Activated T-cell treated with anti-CD3 and anti-CD28 coated beads, Interleukin-2, amount 50 U/mL, for 48 hours (primary cell): ENCODE measurements at regions not wholly inside any gene's neighbourhood (a gene's known extent, or its start where the extent isn't known, plus 50 kb on each side); places are given as distances from the start of the nearest gene placed in this dataset.
"Not testable (repeated sequence)": the region's sequence is repeated elsewhere in the genome, so short reads cannot be mapped to it uniquely, and the experiment has no call there.

ENCODE experiments used
- DNase-seq, 2 experiments: peaks; one replicate each; pipeline ENCODE4 v3.0.0-alpha.2; 2020

DNA sequence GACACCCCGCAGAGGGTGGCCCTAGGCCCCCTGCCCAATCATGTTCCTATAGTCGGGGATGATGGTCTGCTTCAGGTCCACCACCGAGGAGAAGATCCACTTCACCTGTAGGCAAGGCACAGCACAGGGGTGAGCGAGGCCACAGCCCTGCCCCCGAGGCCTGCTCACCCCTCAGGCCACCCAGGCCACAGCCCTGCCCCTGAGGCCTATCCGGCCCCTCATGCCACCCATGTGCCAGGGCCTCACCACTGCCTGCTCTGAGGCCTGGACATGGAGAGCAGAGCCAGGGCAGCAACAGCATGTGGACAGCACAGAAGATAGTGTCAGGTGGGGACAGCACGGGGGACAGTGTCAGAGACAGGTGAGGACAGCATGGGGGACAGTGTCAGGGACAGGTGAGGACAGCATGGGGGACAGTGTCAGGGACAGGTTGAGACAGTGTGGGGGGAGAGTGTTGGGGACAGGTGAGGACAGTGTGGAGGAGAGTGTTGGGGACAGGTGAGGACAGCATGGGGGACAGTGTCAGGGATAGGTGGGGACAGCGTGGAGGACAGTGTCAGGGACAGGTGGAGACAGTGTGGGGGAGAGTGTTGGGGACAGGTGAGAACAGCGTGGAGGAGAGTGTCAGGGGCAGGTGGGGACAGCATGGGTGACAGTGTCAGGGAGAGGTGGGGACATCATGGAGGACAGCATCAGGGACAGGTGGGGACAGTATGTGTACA is 239.7 kb downstream of the TMEM121 start:
- no peak for DNase-seq

DNA sequence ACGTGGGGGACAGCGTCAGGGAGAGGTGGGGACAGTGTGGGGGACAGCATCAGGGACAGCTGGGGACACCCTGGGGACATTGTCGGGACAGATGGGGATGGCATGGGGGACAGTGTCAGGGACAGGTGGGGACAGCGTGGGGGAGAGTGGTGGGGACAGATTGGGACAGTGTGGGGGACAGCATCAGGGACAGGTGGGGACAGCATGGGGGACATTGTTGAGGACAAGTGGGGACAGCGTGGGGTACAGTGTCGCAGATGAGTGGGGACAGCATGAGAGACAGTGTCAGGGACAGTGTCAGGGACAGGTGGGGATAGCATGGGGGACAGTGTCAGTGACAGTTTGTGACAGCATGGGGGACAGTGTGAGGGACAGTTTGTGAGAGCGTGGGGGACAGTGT is 240.9 kb downstream of the TMEM121 start:
- DNase-seq = no peak

DNA sequence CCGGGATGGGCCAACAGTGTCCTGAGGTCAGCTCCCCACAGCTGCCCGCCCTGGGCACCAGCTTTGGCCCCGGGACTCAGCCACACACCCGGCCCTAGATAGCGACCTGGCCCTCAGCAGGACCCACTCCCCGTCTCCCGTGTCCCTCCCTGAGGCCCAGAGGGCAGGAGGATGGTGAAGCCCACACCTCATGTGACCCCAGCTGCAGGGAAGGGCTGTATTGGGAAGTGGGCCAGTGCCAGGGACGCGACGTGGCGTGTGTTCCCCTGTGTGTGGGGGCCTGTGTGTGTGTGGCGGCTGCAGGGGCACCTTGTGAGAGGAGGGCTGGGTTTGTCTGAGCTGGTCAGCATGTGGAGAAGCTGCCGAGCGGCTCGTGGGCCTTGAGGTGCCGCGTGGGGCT is 241.7 kb downstream of the TMEM121 start:
- DNase-seq = not testable (repeated sequence)

DNA sequence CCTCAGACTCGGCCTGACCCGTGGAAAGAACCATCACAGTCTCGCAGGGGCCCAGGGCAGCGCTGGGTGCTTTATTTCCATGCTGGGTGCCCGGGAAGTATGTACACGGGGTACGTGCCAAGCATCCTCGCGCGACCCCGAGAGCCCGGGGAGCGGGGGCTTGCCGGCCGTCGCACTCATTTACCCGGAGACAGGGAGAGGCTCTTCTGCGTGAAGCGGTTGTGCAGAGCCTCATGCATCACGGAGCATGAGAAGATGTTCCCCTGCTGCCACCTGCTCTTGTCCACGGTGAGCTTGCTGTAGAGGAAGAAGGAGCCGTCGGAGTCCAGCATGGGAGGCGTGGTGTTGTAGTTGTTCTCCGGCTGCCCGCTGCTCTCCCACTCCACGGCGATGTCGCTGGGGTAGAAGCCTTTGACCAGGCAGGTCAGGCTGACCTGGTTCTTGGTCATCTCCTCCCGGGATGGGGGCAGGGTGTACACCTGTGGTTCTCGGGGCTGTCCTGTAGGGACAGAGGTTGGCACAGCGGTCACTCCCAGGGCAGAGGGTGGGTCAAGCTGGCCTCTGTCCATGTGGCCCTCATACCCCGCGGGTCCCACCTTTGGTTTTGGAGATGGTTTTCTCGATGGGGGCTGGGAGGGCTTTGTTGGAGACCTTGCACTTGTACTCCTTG is 242.8 kb downstream of the TMEM121 start:
- not testable (repeated sequence) for DNase-seq

DNA sequence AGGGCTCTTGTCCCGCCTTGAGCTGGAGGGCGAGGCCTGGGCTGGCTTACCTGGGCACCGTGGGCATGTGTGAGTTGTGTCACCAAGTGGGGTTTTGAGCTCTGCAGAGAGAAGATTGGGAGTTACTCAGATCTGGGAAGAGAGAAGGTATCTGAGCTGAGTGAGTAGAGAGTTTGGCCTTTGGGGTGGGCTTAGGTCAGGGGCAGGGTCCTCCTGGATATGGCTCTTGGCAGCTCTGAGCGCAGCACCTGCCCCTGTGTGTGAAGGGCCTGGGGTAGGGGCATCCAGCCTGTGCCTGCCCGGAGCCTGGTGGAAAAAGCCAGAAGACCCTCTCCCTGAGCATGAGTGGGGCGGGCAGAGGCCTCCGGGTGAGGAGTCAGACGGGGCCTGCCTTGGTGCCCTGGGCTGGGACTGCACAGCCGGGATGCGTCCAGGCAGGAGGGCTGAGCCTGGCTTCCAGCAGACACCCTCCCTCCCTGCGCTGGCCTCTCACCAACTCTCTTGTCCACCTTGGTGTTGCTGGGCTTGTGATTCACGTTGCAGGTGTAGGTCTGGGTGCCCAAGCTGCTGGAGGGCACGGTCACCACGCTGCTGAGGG is 244.3 kb downstream of the TMEM121 start:
- DNase-seq = not testable (repeated sequence)

DNA sequence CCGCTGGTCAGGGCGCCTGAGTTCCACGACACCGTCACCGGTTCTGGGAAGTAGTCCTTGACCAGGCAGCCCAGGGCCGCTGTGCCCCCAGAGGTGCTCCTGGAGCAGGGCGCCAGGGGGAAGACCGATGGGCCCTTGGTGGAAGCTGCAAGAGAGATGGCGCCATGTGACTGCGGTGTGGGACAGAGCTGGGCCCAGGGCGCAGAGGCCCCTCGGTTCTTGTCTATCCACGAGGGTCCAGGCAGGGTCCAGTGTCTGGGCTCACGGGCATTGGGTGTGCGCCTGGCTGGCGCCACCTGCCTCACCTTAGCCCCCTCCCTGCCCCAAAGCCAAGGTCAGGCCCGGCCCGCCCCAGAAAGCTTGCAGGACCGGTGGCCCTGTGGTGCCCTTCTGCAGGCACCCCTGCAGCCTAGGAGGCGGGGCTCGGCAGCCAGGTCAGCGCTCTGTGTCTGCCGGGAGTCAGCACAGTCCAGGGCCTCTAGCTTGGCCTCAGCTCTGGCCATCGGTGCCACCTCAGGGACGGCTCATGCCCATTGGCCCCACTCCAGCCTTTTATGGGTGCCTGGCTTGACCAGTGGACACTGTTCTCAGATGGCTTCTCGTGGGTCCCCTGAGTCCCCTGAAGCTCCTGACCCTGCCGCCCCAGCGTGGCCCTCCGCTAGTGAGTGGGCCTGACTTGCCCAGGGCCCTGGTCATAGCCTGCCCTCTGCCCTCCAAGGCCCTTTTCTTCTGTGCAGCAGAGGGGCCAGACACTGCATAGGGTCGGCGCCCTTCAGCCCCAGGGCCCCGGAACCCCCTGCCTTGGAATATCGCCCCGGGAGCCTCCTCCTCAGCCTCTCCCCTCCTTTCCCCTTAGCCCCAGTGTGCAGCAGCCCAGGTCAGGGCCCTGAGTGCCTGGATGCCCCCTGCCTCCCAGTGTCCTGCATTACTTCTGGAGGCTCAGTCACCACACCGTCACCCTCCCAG is 245.2 kb downstream of the TMEM121 start:
- not testable (repeated sequence) for DNase-seq

DNA sequence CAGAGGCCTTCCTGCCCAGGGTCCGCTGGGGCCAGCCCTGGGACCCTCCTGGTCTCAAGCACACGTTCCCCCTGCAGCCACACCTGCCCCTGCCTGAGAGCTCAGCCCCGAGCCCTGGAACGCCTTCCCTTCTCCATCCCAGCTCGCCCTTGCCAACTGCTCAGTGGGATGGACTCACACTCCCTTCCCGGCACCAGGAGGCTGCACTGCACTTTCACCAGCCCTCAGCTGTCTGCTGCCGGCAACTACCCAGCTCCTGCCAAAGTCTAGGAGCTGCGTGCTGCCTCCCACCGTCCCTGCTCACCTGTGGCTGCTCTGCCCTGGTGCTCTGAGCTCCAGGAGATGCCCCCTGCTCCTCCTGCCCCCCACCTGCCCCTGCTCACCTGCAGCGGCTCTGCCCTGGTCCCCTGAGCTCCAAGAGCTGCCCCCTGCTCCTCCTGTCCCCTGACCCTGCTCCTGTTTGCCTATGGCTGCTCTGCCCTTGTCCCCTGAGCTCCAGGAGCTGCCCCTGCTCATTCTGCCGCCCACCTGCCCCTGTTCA is 246.4 kb downstream of the TMEM121 start:
- not testable (repeated sequence) for DNase-seq

DNA sequence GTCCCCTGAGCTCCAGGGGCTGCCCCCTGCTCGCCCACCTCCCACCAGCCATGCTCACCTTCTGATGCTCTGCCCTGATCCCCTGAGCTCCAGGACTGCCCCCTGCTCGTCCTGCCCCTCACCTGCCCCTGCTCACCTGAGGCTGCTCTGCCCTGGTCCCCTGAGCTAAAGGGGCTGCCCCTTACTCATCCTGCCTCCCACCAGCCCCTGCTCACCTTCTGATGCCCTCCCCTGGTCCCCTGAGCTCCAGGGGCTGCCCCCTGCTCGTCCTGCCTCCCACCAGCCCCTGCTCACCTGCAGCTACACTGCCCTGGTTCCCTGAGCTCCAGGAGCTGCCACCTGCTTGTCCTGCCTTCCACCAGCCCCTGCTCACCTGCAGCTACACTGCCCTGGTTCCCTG is 247.2 kb downstream of the TMEM121 start:
- no peak for DNase-seq

DNA sequence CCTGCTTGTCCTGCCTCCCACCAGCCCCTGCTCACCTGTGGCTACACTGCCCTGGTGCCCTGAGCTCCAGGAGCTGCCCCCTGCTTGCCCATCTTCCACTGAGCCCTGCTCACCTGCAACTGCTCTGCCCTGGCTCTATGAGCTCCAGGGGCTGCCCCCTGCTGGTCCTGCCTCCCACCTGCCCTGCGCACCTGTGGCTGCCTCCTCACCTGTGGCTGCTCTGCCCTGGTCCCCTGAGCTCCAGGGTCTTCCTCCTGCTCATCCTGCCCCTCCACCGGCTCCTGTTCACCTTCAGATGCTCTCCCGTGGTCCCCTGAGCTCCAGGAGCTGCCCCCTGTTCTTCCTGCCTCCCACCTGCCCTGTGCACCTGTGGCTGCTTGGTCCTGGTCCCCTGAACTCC is 247.6 kb downstream of the TMEM121 start:
- DNase-seq = no peak

DNA sequence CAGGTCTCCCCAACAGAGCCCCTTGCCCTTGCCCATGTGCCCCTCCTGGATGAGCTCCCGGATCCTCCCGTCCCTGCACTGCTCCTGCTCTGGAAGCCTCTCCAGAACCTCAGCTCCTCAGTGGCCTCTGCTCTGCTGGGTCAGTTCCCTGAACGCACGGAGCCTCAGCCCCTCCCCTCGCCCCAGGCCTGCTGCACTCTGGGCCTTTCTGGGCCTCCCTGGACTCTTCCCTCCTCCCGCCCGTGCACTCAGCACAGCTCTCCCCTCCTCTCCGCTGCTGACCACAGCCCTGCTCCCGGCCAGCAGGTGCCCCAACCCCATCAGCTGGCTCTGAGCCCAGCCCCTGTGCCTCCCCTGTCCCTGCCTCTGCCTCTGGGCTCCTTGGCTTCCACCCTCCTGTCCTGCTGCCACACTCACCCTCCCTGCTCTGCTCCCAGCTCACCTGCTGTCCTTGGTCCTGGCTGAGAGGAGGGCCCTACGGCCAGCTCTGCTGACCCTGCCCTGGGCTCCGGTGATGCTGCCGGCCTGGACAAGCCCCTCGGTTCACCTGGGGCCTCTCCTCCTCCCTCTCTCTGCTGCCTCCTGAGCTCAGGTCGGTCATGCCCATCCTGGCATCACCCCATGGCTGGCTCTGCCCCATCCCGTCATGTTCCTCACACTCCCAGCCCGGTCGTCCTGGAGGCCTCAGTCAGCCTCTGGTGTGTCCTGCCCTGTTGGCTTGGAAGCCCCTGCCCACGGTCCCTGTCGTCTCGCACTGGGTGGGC is 248.4 kb downstream of the TMEM121 start:
- DNase-seq = not testable (repeated sequence)

DNA sequence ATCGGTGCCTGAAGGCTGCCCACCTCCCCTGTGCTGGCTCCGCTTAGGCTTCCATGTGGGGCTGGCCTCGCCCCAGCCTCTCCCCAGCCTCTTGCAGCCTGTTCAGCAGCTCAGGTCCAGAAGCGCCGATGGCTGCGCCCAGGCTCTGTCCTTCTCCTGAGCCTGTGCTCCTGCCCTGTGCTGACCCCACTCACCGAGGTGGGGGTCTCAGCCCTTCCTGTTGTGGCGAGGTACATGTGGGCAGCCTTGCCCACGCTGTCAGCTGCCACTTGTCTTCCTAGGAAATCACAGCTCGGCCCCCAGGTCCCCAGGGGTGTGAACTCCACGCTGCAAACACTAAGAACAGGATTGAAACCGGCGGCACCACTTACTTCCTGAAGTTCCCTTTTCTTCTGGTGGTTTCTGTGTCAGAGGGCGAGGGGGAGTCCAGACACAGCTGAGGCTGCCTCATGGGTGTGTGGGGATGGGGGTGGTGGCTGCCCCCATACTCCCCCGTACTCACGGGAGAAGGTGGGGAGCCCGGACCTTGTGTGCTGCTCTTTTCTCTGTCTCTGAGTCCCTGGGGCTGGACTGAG is 249.1 kb downstream of the TMEM121 start:
- peak; percentile 24 to 26 for DNase-seq

DNA sequence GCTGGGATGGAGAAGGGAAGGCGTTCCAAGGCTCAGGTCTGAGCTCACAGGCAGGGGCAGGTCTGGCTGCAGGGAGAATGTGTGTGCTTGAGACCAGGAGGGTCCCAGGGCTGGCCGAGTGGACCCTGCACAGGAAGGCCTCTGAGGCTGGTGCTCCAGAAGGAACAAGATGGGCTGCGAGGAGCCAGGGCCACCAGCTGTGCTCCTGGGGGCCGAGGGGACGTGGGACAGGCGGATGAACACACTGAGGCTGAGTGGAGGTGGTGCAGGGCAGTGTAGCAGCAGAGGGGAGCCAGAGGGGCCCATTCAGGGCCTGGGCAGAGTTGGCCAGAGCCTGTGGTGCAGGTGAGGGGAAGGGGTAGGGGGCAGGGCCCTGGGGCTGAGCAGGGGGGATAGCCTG is 249.7 kb downstream of the TMEM121 start:
- DNase-seq = not testable (repeated sequence)

DNA sequence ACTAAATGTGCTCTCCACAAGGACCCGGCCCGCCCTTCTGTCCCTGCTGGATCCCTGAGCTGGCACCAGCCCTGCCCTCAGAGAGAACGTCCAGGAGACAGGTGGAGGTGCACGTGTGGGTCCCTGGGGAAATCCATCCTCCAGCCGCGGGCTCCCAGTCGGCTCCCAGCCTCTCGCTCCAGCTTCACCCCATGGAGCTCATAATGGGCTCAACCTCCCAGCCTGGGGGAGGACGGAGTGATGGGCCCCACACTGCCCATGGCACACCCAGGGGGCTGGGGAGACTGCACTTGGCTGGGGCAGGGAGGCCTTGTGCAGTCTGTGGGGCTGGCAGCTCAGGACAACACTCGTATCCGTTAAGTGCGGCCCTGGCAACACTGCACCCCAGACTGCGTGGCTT is 250.5 kb downstream of the TMEM121 start:
- no peak for DNase-seq

DNA sequence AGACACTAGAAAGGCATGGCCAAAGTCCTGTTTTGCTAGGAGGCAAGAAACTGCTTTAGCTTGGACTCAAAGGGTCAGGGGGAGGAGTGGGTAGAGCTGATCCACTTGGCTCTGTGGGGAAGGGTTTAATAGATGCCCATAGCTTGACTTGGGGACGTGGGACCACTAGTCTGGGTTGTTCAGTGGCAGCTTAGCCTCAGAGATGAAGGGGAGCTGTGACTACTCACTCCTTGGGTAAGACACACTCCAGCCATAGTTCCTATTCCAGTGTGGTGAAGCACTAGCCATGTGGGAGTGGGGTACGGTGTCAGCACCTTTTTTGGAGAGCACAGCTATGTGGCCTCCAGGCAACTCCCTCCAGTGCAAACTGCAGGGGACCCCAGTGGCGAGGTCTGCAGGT is 257.3 kb downstream of the TMEM121 start:
- no peak for DNase-seq

DNA sequence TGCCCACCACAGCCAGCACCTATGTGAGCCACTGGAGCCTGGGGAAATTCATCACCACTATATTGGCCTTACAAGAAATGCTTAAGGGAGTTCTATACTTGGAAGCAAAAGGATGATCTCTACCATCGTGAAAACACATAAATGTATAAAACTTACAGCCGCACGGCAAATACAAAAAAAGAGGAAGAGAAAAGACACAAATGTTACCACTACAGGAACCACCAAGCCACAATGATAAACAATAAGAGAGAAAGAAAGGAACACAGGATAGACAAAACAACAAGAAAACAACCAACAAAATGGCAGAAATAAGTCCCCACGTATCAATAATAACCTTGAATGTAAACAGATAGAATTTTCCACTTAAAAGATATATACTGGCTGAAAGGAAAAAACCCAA is 267.5 kb downstream of the TMEM121 start:
- no peak for DNase-seq

DNA sequence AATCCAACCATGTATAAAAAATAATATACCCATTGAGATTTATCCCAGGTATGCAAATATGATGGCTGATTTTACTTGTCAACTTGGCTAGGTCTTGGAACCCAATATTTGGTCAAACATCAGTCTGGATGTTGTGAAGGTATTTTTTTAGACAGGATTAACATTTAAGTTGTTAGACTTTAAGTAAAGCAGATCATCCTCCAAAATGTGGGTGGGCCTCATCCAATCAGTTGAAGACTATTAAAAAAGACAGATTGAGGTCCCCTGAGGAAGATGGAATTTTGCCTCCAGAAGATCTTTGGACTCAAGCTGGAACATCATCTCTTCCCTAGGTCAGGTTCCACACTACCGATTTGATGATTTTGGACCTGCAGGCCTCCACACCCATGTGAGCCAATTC is 271.2 kb downstream of the TMEM121 start:
- DNase-seq = no peak

DNA sequence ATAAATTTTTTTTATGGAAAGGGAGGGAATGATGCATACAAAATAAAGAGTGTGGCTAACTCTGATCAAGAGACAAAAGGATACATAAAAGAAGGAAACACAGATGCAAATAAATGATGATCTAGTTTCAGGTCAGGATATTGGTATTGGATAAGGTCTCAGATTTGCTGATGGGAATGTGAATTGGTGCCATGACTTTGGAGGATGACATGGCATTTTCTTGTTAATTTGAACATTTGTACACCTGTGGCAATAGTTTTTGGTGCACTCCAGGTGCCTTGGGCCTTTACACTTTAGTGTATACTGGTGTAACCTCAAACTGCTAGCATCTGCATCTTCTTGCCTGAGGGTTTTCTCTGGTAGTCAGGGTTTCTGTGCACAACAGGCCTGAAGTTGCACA is 279.3 kb downstream of the TMEM121 start:
- DNase-seq = no peak

DNA sequence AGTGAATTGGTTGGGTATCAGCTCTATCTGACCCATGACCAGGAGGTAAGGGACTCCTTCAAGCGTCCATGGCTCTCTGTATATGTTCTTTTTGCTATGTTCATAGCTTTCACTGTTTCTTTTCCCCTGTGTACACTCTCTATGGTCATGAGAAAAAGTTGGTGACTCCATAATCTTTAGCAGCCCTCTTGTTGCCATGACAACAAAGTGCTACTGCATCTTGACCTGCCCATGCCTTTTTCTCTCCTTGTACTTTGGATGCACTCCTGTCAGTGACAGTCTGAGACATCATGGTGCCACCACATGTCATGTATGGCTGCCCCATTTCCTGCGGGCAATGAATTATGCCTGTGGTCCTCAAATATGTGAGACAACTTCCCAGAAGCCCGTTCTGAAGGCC is 280.2 kb downstream of the TMEM121 start:
- DNase-seq = no peak

DNA sequence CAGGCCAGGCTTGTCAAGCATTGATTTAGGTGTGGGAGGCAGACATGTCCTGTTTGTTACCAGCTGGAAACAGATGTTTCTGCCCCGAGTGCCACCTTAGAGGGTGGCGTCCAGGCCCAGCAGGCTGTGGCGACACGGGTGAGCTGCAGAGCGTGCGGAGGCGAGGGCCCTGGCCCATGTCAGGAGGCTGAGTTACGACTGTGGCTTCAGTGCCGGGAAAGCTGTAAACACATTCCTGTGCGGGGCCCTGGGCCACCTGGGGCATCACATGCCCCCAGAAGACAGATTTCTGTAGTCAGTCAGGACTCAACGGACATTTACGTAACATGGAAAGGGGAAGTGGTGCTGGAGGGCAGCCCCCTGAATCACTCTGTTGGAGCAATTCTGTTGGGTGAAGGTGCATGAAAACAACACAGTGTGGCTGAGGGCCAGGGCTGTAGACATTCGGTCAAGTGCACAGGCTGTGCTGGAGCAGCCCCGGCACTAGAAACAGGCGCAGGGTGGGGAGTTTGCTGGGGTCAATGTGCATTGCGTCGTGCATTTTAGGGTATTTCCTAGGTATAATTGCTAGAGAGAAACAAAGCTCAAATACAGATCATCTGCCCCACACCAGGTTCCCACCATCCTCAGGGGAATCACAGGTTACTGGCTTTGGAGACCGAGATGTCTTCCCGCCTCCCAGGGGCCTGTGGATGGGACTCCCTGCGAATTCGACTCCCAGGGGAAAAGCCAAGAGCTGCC is 291.8 kb downstream of the TMEM121 start:
- DNase-seq = no peak

DNA sequence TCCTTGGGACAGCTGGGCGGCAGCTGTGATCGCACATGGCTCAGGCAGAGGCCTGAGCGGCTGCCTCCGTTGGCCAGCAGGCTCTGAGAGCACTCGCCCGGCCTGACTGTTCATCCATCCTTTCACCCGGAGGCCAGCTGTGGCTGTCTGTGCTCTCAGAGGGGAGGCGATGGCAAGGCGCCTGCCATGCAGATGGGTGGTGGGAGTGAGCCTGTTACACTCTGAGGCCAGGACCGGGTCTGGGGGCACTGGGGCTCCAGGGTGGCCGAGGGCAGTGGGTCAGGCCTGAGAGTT is 292.3 kb downstream of the TMEM121 start:
- DNase-seq = no peak

DNA sequence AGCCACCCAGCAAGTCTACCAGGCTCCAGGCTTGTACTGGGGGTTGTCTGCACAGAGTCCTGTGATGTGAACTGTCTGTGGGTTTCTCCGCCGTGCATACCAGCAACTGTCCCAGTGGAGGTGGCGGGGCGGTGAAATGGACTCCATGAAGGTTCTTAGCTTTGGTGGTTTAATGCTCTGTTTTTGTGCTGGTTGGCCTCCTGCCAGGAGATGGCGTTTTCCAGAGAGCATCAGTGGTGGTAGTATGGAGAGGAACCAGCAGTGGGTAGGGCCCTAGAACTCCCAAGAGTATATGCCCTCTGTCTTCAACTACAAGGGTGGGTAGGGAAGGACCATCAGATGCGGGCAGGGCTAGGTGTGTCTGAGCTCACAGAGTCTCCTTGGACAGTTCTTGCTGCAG is 303.8 kb downstream of the TMEM121 start:
- DNase-seq = no peak
